ENCODE measurements at regions not wholly inside any gene's neighbourhood (a gene's known extent, or its start where the extent isn't known, plus 50 kb on each side); places are given as distances from the start of the nearest gene placed in this dataset.
"Not testable (repeated sequence)": the region's sequence is repeated elsewhere in the genome, so short reads cannot be mapped to it uniquely, and the experiment has no call there.

DNA sequence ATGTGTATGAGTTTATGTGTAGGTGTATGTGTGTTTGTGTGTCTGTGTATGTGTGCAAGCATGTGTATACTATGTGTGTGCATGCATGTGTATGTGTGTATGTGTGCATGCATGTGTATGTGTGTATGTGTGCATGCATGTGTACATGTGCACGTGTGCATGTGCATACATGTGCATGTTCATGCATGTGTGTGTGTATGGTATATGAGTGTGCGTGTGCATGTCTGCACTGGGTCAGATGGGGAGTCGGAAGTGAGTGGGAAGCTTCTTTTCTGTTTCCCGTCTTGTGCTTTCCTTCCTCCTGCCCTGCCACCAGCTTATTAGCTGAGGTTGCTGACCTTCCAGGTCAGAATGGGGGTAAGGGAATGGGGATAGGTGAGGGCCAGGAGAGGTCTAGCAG lies 174.7 kb downstream of the MAP2K4 start:
- no peak overlapping the region for H3K27ac ChIP-seq
- TF ChIP-seq EZH2phosphoT487 (IDR thresholded peaks at IDR 0.05) (no peak), EZH2 (IDR thresholded peaks at IDR 0.05) (no peak)
- TF ChIP-seq, protein P1, sequence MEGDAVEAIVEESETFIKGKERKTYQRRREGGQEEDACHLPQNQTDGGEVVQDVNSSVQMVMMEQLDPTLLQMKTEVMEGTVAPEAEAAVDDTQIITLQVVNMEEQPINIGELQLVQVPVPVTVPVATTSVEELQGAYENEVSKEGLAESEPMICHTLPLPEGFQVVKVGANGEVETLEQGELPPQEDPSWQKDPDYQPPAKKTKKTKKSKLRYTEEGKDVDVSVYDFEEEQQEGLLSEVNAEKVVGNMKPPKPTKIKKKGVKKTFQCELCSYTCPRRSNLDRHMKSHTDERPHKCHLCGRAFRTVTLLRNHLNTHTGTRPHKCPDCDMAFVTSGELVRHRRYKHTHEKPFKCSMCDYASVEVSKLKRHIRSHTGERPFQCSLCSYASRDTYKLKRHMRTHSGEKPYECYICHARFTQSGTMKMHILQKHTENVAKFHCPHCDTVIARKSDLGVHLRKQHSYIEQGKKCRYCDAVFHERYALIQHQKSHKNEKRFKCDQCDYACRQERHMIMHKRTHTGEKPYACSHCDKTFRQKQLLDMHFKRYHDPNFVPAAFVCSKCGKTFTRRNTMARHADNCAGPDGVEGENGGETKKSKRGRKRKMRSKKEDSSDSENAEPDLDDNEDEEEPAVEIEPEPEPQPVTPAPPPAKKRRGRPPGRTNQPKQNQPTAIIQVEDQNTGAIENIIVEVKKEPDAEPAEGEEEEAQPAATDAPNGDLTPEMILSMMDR (IDR thresholded peaks at IDR 0.05) = no peak

DNA sequence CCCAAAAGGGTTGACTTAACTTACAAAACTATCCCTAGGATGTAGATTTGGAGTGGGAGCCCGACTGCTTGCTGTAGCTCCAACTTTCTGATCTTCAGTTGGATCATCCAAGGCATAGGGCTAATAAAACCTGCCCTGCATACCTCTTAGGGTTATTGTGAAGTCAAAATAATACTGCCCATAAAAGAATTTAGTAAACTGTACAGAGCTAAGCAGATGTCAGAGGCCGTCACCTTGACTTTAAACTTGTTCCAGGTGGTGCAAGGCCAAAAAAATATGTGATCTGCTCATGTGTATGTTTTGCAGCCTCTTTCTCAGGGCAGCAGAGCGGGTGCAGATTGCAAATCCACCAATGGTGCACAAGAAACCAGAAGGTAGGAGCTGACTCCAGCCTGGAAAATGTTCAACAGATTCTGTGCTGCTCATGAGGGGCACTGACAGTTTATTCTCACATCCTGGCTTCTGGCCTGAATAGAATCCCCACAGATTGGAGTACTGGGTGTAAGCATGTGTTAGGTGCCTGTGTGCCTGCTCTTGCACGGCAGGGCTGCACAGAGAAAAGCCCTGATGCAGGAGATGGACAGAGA lies 180.7 kb downstream of the MAP2K4 start:
- Histone ChIP-seq H3F3A (ENCODE audit: low read depth) (no peaks in the 10 kb centered on the region), H3K9me3 (ENCODE audit: low read depth) (no peaks in the 10 kb centered on the region), H4K20me1 (ENCODE audit: low read depth) (no peaks in the 10 kb centered on the region), H3K27ac (no peak overlapping the region), H3K9ac (no peak overlapping the region), H3K36me3 (no peaks in the 10 kb centered on the region), H3K79me2 (ENCODE audit: low read depth) (no peaks in the 10 kb centered on the region), H3K4me1 (no peaks in the 10 kb centered on the region), H3K4me3 (no peak overlapping the region), H2AFZ (replicated peaks) (no peak overlapping the region), H3K4me2 (no peak overlapping the region), H3K27me3 (no peaks in the 10 kb centered on the region)
- H3K27ac Mint-ChIP-seq = no peak overlapping the region
- no peak for DNase-seq (ENCODE audit: low spot score)
- peaks cover 2% of the 10 kb centered on the region for H3K27me3 Mint-ChIP-seq (ENCODE audit: insufficient read depth, low read depth)
- H3K4me3 Mint-ChIP-seq = no peak overlapping the region
- no peaks in the 10 kb centered on the region for H3K4me1 Mint-ChIP-seq
- no peak for TF ChIP-seq EZH2phosphoT487 (IDR thresholded peaks at IDR 0.05)
- no peak for TF ChIP-seq EZH2 (IDR thresholded peaks at IDR 0.05)
- TF ChIP-seq, protein P1 (IDR thresholded peaks at IDR 0.05) = no peak
- H3K36me3 Mint-ChIP-seq = no peaks in the 10 kb centered on the region
- no peaks in the 10 kb centered on the region for H3K9me3 Mint-ChIP-seq

More for the DNA sequence above, 174.7 kb downstream of the MAP2K4 start:
- no peak overlapping the region for H3K4me2 ChIP-seq
- no peaks in the 10 kb centered on the region for H3K4me1 ChIP-seq
- H3K9ac ChIP-seq = no peak overlapping the region
- H3K36me3 ChIP-seq = no peaks in the 10 kb centered on the region
- H3K4me3 ChIP-seq = no peak overlapping the region
- Mint-ChIP-seq H3K9me3 (no peaks in the 10 kb centered on the region), H3K36me3 (no peaks in the 10 kb centered on the region), H3K27ac (no peak overlapping the region), H3K4me3 (no peak overlapping the region), H3K4me1 (no peaks in the 10 kb centered on the region), H3K27me3 (ENCODE audit: insufficient read depth, low read depth) (no peaks in the 10 kb centered on the region)
- H3K9me3 ChIP-seq (ENCODE audit: low read depth) = no peaks in the 10 kb centered on the region
- H3F3A ChIP-seq (ENCODE audit: low read depth) = no peaks in the 10 kb centered on the region
- no peak overlapping the region for H2AFZ ChIP-seq (replicated peaks)
- H3K79me2 ChIP-seq (ENCODE audit: low read depth) = no peaks in the 10 kb centered on the region
- H4K20me1 ChIP-seq (ENCODE audit: low read depth) = no peaks in the 10 kb centered on the region
- no peak for DNase-seq (ENCODE audit: low spot score)
- H3K27me3 ChIP-seq = no peaks in the 10 kb centered on the region

DNA sequence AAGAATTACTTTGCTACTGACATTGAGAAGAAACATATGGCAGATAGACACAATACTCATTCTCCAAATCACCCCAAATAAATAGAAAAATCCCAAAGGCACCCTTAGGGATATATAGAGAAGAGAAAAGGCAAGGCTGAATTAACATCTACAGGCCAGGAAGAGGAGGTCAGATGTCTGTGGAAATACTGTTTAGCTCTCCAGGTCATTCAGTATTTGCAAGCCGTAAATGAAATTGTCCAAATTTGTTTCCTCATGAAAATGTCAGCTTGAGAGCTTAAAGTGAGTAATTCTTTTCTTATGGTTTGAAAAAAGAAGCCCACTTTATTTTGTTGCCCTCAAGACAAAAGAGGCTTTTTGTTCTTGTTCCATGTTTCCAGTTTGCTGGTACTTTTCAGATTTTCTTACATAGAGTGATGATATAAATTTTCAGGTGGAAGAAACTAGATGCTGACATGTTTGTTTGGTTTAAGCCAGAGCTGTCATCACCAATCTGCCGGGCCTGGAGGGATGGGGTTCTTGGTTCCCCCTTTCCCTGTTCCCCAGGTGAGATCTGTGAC lies 189.0 kb downstream of the MAP2K4 start:
- Histone ChIP-seq H3K27ac (no peak overlapping the region), H3K9me3 (ENCODE audit: low read depth) (no peaks in the 10 kb centered on the region), H4K20me1 (ENCODE audit: low read depth) (no peaks in the 10 kb centered on the region), H3K4me2 (no peak overlapping the region), H2AFZ (replicated peaks) (no peak overlapping the region), H3K4me3 (no peak overlapping the region), H3K36me3 (no peaks in the 10 kb centered on the region), H3K4me1 (no peaks in the 10 kb centered on the region), H3K79me2 (ENCODE audit: low read depth) (no peaks in the 10 kb centered on the region), H3K27me3 (no peaks in the 10 kb centered on the region), H3K9ac (no peak overlapping the region), H3F3A (ENCODE audit: low read depth) (no peaks in the 10 kb centered on the region)
- H3K36me3 Mint-ChIP-seq = no peaks in the 10 kb centered on the region
- no peak overlapping the region for H3K4me3 Mint-ChIP-seq
- TF ChIP-seq EZH2phosphoT487 (IDR thresholded peaks at IDR 0.05) = no peak
- TF ChIP-seq, protein P1 (IDR thresholded peaks at IDR 0.05) = no peak
- no peak for TF ChIP-seq EZH2 (IDR thresholded peaks at IDR 0.05)
- no peaks in the 10 kb centered on the region for H3K9me3 Mint-ChIP-seq
- peaks cover 2% of the 10 kb centered on the region for H3K27me3 Mint-ChIP-seq (ENCODE audit: insufficient read depth, low read depth)
- no peak for DNase-seq (ENCODE audit: low spot score)
- H3K4me1 Mint-ChIP-seq = no peaks in the 10 kb centered on the region
- H3K27ac Mint-ChIP-seq = no peak overlapping the region

DNA sequence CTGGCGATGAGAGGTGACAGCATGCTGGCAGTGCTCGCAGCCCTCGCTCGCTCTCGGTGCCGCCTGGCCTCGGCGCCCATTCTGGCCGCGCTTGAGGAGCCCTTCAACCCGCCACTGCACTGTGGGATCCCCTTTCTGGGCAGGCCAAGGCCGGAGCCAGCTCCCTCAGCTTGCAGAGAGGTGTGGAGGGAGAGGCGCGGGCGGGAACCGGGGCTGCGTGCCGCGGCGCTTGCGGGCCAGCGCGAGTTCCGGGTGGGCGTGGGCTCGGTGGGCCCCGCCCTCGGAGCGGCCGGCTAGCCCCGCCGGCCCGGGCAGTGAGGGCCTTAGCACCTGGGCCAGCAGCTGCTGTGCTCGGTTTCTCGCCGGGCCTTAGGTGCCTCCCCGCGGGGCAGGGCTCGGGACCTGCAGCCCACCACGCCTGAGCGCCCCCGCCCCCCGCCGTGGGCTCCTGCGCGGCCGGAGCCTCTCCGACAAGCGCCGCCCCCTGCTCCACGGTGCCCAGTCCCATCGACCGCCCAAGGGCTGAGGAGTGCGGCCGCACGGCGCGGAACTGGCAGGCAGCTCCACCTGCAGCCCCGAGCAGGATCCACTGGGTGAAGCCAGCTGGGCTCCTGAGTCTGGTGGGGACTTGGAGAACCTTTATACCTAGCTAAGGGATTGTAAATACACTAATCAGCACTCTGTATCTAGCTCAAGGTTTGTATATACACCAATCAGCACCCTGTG lies 200.2 kb downstream of the MAP2K4 start:
- H3K4me3 Mint-ChIP-seq; H3K36me3 ChIP-seq; H2AFZ ChIP-seq (replicated peaks); H3K79me2 ChIP-seq (ENCODE audit: low read depth); DNase-seq (ENCODE audit: low spot score); H4K20me1 ChIP-seq (ENCODE audit: low read depth); H3K36me3 Mint-ChIP-seq; H3K27ac ChIP-seq; H3K9me3 Mint-ChIP-seq; H3K9ac ChIP-seq; H3K27ac Mint-ChIP-seq; H3K4me3 ChIP-seq; H3K27me3 Mint-ChIP-seq (ENCODE audit: insufficient read depth, low read depth); H3K4me1 ChIP-seq; H3K27me3 ChIP-seq; H3K4me1 Mint-ChIP-seq; H3K4me2 ChIP-seq; H3K9me3 ChIP-seq (ENCODE audit: low read depth); H3F3A ChIP-seq (ENCODE audit: low read depth): not testable (repeated sequence)

All from neural progenitor cell (in vitro differentiated cells).